ENCODE measurements at regions not wholly inside any gene's neighbourhood (a gene's known extent, or its start where the extent isn't known, plus 50 kb on each side); places are given as distances from the start of the nearest gene placed in this dataset.

GRCh38 chr17:17419631-17420030, 57.2 kb upstream of the MED9 start:
- Mint-ChIP-seq H3K27me3 (ENCODE audit: low read depth) (peaks cover 5% of the 10 kb centered on the region), H3K27ac (no peak overlapping the region), H3K36me3 (ENCODE audit: low read depth) (no peaks in the 10 kb centered on the region), H3K9me3 (peaks cover 19% of the 10 kb centered on the region), H3K4me3 (no peak overlapping the region), H3K4me1 (peaks cover 26% of the 10 kb centered on the region)
- TF ChIP-seq, protein P1, sequence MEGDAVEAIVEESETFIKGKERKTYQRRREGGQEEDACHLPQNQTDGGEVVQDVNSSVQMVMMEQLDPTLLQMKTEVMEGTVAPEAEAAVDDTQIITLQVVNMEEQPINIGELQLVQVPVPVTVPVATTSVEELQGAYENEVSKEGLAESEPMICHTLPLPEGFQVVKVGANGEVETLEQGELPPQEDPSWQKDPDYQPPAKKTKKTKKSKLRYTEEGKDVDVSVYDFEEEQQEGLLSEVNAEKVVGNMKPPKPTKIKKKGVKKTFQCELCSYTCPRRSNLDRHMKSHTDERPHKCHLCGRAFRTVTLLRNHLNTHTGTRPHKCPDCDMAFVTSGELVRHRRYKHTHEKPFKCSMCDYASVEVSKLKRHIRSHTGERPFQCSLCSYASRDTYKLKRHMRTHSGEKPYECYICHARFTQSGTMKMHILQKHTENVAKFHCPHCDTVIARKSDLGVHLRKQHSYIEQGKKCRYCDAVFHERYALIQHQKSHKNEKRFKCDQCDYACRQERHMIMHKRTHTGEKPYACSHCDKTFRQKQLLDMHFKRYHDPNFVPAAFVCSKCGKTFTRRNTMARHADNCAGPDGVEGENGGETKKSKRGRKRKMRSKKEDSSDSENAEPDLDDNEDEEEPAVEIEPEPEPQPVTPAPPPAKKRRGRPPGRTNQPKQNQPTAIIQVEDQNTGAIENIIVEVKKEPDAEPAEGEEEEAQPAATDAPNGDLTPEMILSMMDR (IDR thresholded peaks at IDR 0.05; ENCODE audit: unreplicated experiment in 3 of 3), result no peak

DNA sequence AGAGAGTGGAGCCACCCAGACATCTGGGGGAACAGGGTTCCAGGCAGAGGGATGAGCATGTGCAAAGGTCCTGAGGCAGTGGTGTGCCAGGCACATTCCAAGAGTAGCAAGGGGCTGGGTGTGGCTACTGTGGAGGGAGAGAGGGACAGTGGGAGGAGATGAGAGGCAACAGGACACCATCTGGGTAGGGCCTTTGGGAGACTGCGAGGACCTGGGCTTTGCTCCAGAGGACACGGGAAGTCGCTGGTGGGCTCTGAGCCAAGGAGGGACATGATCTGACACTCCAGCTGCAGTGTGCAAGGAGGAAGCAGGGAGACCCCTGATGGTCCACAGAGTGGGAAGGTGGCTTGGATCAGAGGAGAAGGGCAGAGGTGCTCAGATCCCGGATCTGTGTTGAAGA, 56.7 kb upstream of the MED9 start:
- Mint-ChIP-seq H3K4me3 (no peak overlapping the region), H3K27ac (no peak overlapping the region), H3K36me3 (ENCODE audit: low read depth) (no peaks in the 10 kb centered on the region), H3K4me1 (peaks cover 22% of the 10 kb centered on the region), H3K9me3 (peaks cover 18% of the 10 kb centered on the region), H3K27me3 (ENCODE audit: low read depth) (peaks cover 5% of the 10 kb centered on the region)
- TF ChIP-seq, protein P1 (IDR thresholded peaks at IDR 0.05; ENCODE audit: unreplicated experiment in 3 of 3), result no peak

DNA sequence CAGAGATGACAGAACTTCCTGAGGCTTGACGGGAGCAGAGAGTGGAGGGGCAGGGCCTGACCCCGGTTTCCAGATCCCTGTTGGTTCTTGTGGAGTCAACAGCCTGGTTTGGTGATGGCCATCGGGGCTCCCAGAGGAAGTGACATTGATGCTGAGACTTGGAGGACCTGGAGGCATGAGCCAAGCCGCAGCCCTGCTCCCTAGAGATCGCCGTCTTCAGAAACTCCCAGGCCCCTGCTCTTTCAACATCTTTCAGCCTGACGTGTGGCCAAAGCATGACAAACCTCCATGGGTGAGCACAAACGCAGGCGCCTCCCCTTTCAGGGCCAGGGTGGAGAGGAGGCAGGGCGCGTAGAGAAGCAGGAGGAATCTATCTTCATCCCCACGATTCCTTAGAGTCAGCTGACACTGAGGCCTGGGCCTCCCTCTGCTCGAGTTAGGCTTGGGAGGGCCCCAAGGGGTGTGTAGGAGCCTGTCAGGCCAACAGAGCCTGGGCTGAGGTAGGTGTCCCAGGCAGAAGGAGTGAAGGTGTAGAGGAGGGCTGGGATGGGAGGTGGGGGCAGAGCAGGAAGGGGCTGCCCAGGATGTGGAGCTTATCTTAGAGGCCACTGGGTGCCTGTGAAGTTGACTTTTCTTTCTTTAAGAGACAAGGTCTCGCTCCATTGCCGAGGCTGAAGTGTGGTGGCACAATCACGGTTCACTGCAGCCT, 56.1 kb upstream of the MED9 start:
- H3K9me3 Mint-ChIP-seq, result peaks cover 16% of the 10 kb centered on the region
- no peak overlapping the region for H3K27ac Mint-ChIP-seq
- H3K36me3 Mint-ChIP-seq (ENCODE audit: low read depth), result no peaks in the 10 kb centered on the region
- peaks cover 22% of the 10 kb centered on the region for H3K4me1 Mint-ChIP-seq
- TF ChIP-seq, protein P1 (IDR thresholded peaks at IDR 0.05; ENCODE audit: unreplicated experiment in 3 of 3), result no peak
- H3K27me3 Mint-ChIP-seq (ENCODE audit: low read depth), result peaks cover 5% of the 10 kb centered on the region
- no peak overlapping the region for H3K4me3 Mint-ChIP-seq

- Mint-ChIP-seq H3K36me3 (ENCODE audit: low read depth) (no peaks in the 10 kb centered on the region), H3K27ac (no peak overlapping the region), H3K27me3 (ENCODE audit: low read depth) (peaks cover 5% of the 10 kb centered on the region), H3K4me3 (no peak overlapping the region), H3K9me3 (peaks cover 16% of the 10 kb centered on the region), H3K4me1 (peaks cover 21% of the 10 kb centered on the region)
- TF ChIP-seq, protein P1 (IDR thresholded peaks at IDR 0.05; ENCODE audit: unreplicated experiment in 3 of 3), result no peak
Observed at GRCh38 chr17:17421346-17422216, 55.2 kb upstream of the MED9 start.

GRCh38 chr17:17422217-17422610, 54.6 kb upstream of the MED9 start:
- Mint-ChIP-seq H3K9me3 (peaks cover 16% of the 10 kb centered on the region), H3K27me3 (ENCODE audit: low read depth) (peaks cover 10% of the 10 kb centered on the region), H3K36me3 (ENCODE audit: low read depth) (no peaks in the 10 kb centered on the region), H3K27ac (no peak overlapping the region), H3K4me1 (peaks cover 15% of the 10 kb centered on the region), H3K4me3 (no peak overlapping the region)
- TF ChIP-seq, protein P1 (IDR thresholded peaks at IDR 0.05; ENCODE audit: unreplicated experiment in 3 of 3), result no peak

All from nephron (organoid).